Esophagus muscularis mucosa (tissue), 4 donors: ENCODE measurements at regions not wholly inside any gene's neighbourhood (a gene's known extent, or its start where the extent isn't known, plus 50 kb on each side); places are given as distances from the start of the nearest gene placed in this dataset.

ENCODE experiments used
- DNase-seq: peaks from one replicate; pipeline ENCODE4 v3.0.0-alpha.2; 2017; ENCODE audit errors: extremely low spot score
- H3K27ac ChIP-seq, 4 donors: fragments of 200-600 bp; sonication (generic); replicated peaks in 1 of 4; 1 replicate in 3 of 4; 2 replicates in 1 of 4; pipeline ENCODE4 v1.5.1; 2016 to 2019; ENCODE audit warnings: mild to moderate bottlenecking in 1 of 4
- H3K27me3 ChIP-seq, 4 donors: fragments of 200-600 bp; sonication (generic); one replicate each; pipeline versions ENCODE4 v1.5.1 to v1.6.0; 2016 to 2019
- H3K36me3 ChIP-seq, 4 donors: fragments of 200-600 bp; sonication (generic); one replicate each; pipeline ENCODE4 v1.5.1; 2016 to 2019
- H3K4me1 ChIP-seq, 4 donors: fragments of 200-600 bp; sonication (generic); one replicate each; pipeline ENCODE4 v1.5.1; 2016 to 2019
- H3K4me3 ChIP-seq, 4 donors: fragments of 200-600 bp; sonication (generic); 1 replicate in 2 of 4; 2 replicates in 2 of 4; pipeline ENCODE4 v1.5.1; 2016 to 2019; ENCODE audit warnings: mild to moderate bottlenecking in 4 of 4, moderate library complexity in 1 of 4
- H3K9me3 ChIP-seq, 4 donors: fragments of 200-600 bp; sonication (generic); 1 replicate in 3 of 4; 2 replicates in 1 of 4; pipeline ENCODE4 v1.5.1; 2016 to 2019
- EP300 ChIP-seq: sonication (generic); formaldehyde crosslinking; IDR thresholded peaks from one replicate; pipeline ENCODE4 v1.6.1; 2017; ENCODE audit warnings: antibody characterized with exemption
- POLR2A ChIP-seq: fragments of 450-650 bp; IDR thresholded peaks from one replicate; pipeline ENCODE4 v1.6.1; 2017; ENCODE audit warnings: antibody characterized with exemption, moderate library complexity, mild to moderate bottlenecking, low read depth
- POLR2AphosphoS5 ChIP-seq, 2 donors: sonication (generic); formaldehyde crosslinking; IDR thresholded peaks; one replicate each; pipeline ENCODE4 v1.6.1; 2017; ENCODE audit warnings: antibody characterized with exemption in 2 of 2
- WGBS: methylation state at CpG from one replicate; pipeline ENCODE4 v1.1.5; 2018; 5-methylcytosine and 5-hydroxymethylcytosine counted together
- intact Hi-C: fragments of 100-400 bp; cut with DNase I; formaldehyde crosslinking; loops from one replicate; pipeline ENCODE4 v1.15.1; 2023
- TF ChIP-seq, protein P1 (sequence below), 3 experiments: fragments of 200-600 bp in 2 of 3; fragments of 450-650 bp in 1 of 3; sonication (generic) in 2 of 3; IDR thresholded peaks; one replicate each; pipeline ENCODE4 v1.5.1; 2017 to 2019; ENCODE audit warnings: antibody characterized with exemption in 3 of 3, mild to moderate bottlenecking in 2 of 3, moderate library complexity in 1 of 3

GRCh38 chr1:106524631-106525030 is 531.8 kb upstream of the PRMT6 start:
- intact Hi-C loops, result no loop called here
- H3K9me3 ChIP-seq, result no peaks in the 10 kb centered on the region
- no peak overlapping the region for H3K4me3 ChIP-seq
- TF ChIP-seq POLR2AphosphoS5 (IDR thresholded peaks at IDR 0.05), result no peak
- TF ChIP-seq, protein P1, sequence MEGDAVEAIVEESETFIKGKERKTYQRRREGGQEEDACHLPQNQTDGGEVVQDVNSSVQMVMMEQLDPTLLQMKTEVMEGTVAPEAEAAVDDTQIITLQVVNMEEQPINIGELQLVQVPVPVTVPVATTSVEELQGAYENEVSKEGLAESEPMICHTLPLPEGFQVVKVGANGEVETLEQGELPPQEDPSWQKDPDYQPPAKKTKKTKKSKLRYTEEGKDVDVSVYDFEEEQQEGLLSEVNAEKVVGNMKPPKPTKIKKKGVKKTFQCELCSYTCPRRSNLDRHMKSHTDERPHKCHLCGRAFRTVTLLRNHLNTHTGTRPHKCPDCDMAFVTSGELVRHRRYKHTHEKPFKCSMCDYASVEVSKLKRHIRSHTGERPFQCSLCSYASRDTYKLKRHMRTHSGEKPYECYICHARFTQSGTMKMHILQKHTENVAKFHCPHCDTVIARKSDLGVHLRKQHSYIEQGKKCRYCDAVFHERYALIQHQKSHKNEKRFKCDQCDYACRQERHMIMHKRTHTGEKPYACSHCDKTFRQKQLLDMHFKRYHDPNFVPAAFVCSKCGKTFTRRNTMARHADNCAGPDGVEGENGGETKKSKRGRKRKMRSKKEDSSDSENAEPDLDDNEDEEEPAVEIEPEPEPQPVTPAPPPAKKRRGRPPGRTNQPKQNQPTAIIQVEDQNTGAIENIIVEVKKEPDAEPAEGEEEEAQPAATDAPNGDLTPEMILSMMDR (IDR thresholded peaks at IDR 0.05), result no peak
- no peak for TF ChIP-seq POLR2A
- no peak for TF ChIP-seq EP300
- no peak for DNase-seq
- H3K27ac ChIP-seq, result no peak overlapping the region
- no peaks in the 10 kb centered on the region for H3K36me3 ChIP-seq
- no peaks in the 10 kb centered on the region for H3K4me1 ChIP-seq
- WGBS, result 78% methylated on average over 3 of the region's 3 CpGs
- H3K27me3 ChIP-seq, result no peaks in the 10 kb centered on the region

GRCh38 chr1:106526650-106527049 is 529.8 kb upstream of the PRMT6 start:
- H3K9me3 ChIP-seq, result peaks cover 0 to 2% (median 0%) of the 10 kb centered on the region in 4 donors
- DNase-seq, result no peak
- no peak overlapping the region for H3K4me3 ChIP-seq
- H3K27me3 ChIP-seq, result no peaks in the 10 kb centered on the region
- H3K27ac ChIP-seq, result no peak overlapping the region
- TF ChIP-seq POLR2A (no peak), POLR2AphosphoS5 (IDR thresholded peaks at IDR 0.05) (no peak), EP300 (no peak)
- TF ChIP-seq, protein P1 (IDR thresholded peaks at IDR 0.05), result no peak
- no peaks in the 10 kb centered on the region for H3K4me1 ChIP-seq
- no peaks in the 10 kb centered on the region for H3K36me3 ChIP-seq
- WGBS, result 83% methylated on average over 2 of the region's 2 CpGs
- intact Hi-C loops, result no loop called here

DNA sequence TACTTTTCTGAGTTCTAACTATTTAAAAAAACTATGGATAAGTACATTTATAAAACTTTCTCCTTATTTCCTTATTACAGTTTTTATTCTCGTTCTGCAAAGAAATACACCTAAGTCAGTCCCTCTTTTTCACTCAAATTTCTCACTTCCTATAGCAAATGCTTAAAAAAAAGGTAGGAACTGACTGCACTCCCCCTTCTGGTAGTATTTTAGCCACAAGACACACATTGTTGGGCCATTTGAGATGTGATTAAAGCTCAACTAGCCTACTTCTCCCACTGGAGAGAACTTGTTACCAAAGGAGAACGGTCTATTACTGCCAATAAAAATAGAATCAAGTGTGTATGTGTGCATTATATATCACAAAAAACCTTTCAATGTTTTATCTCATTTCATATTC is 521.9 kb upstream of the PRMT6 start:
- Histone ChIP-seq H3K27me3 (no peaks in the 10 kb centered on the region), H3K27ac (no peak overlapping the region), H3K36me3 (no peaks in the 10 kb centered on the region), H3K4me1 (no peaks in the 10 kb centered on the region), H3K9me3 (peaks cover 0 to 10% (median under 1%) of the 10 kb centered on the region in 4 donors), H3K4me3 (no peak overlapping the region)
- TF ChIP-seq POLR2AphosphoS5 (IDR thresholded peaks at IDR 0.05) (no peak), POLR2A (no peak), EP300 (no peak)
- TF ChIP-seq, protein P1 (IDR thresholded peaks at IDR 0.05), result no peak
- no peak for DNase-seq
- WGBS, result 64% methylated on average over 2 of the region's 2 CpGs
- intact Hi-C loops, result no loop called here

- no peaks in the 10 kb centered on the region for H3K27me3 ChIP-seq
- DNase-seq, result no peak
- no peak overlapping the region for H3K27ac ChIP-seq
- H3K9me3 ChIP-seq, result peaks cover 0 to 13% (median 7%) of the 10 kb centered on the region in 4 donors
- intact Hi-C loops, result no loop called here
- no peaks in the 10 kb centered on the region for H3K4me1 ChIP-seq
- no peaks in the 10 kb centered on the region for H3K36me3 ChIP-seq
- no peak for TF ChIP-seq POLR2A
- no peak for TF ChIP-seq EP300
- no peak for TF ChIP-seq POLR2AphosphoS5 (IDR thresholded peaks at IDR 0.05)
- TF ChIP-seq, protein P1 (IDR thresholded peaks at IDR 0.05), result no peak
- no peak overlapping the region for H3K4me3 ChIP-seq
Measured at GRCh38 chr1:106536741-106537140, 519.7 kb upstream of the PRMT6 start.

- intact Hi-C loops, result no loop called here
- Histone ChIP-seq H3K4me3 (no peak overlapping the region), H3K9me3 (no peaks in the 10 kb centered on the region), H3K4me1 (no peaks in the 10 kb centered on the region), H3K36me3 (no peaks in the 10 kb centered on the region), H3K27ac (no peak overlapping the region), H3K27me3 (no peaks in the 10 kb centered on the region)
- TF ChIP-seq POLR2A, result no peak
- TF ChIP-seq, protein P1 (IDR thresholded peaks at IDR 0.05), result no peak
- TF ChIP-seq EP300, result no peak
- TF ChIP-seq POLR2AphosphoS5 (IDR thresholded peaks at IDR 0.05), result no peak
- WGBS, result 62% methylated on average over 1 of the region's 1 CpG
- no peak for DNase-seq
Measured at GRCh38 chr1:106548726-106549125, 507.7 kb upstream of the PRMT6 start.
